ENCODE measurements at regions not wholly inside any gene's neighbourhood (a gene's known extent, or its start where the extent isn't known, plus 50 kb on each side); places are given as distances from the start of the nearest gene placed in this dataset.
A peak's percentile ranks its signal among the peaks of the same experiment; 100 is the strongest.

DNA sequence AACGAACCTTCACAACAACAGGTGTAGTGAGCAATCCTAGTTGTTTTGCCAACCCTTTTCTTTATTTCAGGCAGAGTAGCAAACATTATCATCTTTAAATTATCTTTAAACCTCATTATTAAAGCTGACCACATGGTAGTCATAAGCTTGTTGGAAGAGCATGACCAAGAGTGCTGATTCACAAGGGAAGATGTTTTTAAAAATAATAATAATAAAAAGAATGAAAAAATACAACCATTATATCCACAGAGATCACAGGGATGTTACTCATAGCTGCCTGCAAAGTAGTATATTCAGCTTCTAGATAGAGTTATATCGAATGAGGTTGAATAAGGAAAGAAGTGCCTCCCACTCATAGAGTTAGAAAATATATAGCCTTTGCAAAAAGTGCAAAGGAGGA, 101.0 kb upstream of the FLRT2 start:
- no peak overlapping the region for H3K4me2 ChIP-seq
- no peak overlapping the region for H3K27ac ChIP-seq
- WGBS (ENCODE audit: missing lambda C conversion rate): 27% methylated on average over 2 of the region's 2 CpGs
- TF ChIP-seq, protein P1, sequence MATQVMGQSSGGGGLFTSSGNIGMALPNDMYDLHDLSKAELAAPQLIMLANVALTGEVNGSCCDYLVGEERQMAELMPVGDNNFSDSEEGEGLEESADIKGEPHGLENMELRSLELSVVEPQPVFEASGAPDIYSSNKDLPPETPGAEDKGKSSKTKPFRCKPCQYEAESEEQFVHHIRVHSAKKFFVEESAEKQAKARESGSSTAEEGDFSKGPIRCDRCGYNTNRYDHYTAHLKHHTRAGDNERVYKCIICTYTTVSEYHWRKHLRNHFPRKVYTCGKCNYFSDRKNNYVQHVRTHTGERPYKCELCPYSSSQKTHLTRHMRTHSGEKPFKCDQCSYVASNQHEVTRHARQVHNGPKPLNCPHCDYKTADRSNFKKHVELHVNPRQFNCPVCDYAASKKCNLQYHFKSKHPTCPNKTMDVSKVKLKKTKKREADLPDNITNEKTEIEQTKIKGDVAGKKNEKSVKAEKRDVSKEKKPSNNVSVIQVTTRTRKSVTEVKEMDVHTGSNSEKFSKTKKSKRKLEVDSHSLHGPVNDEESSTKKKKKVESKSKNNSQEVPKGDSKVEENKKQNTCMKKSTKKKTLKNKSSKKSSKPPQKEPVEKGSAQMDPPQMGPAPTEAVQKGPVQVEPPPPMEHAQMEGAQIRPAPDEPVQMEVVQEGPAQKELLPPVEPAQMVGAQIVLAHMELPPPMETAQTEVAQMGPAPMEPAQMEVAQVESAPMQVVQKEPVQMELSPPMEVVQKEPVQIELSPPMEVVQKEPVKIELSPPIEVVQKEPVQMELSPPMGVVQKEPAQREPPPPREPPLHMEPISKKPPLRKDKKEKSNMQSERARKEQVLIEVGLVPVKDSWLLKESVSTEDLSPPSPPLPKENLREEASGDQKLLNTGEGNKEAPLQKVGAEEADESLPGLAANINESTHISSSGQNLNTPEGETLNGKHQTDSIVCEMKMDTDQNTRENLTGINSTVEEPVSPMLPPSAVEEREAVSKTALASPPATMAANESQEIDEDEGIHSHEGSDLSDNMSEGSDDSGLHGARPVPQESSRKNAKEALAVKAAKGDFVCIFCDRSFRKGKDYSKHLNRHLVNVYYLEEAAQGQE (IDR thresholded peaks at IDR 0.05): no peak
- TF ChIP-seq, protein P2, sequence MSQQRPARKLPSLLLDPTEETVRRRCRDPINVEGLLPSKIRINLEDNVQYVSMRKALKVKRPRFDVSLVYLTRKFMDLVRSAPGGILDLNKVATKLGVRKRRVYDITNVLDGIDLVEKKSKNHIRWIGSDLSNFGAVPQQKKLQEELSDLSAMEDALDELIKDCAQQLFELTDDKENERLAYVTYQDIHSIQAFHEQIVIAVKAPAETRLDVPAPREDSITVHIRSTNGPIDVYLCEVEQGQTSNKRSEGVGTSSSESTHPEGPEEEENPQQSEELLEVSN (IDR thresholded peaks at IDR 0.05; ENCODE audit: borderline replicate concordance, low read depth): no peak
- no peak for TF ChIP-seq CBX8 (IDR thresholded peaks at IDR 0.05)
- no peak for TF ChIP-seq TFCP2L1 (CRISPR knock-in tag; IDR thresholded peaks at IDR 0.05)
- FAIRE-seq: no peak
- H3K4me3 ChIP-seq: no peak overlapping the region
- no peak for DNase-seq (ENCODE audit: low read depth in 1 of 2, low spot score in 1 of 2)
- no peaks in the 10 kb centered on the region for H3K9me3 ChIP-seq
- no peak for ATAC-seq
- no peaks in the 10 kb centered on the region for H3K4me1 ChIP-seq
- POLR2A ChIA-PET: no interaction called here
- CTCF ChIA-PET: no interaction called here

DNA sequence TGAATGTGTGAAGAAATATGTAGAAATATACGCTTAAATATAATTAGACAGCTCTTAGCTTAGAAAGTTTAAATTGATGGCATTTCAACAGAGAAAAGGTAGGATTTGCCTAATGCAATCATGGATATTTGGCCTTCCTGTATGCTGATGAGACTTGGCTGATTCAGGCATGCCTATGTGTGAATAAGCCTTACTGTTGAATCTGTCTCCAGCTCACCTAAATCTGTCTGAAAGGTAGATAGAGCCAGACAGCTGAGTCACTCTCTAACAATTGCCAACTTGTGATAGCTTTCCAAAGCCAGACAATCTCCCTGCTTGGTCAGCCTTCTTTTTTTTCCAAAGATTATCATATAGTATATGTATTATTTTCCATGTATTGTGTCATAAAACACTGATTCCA, 92.8 kb upstream of the FLRT2 start:
- peak overlapping the region; percentile 21 for H3K4me2 ChIP-seq
- POLR2A ChIA-PET: no interaction called here
- FAIRE-seq (peak; percentile 54), ATAC-seq (peak; percentile 92 to 99), DNase-seq (ENCODE audit: low read depth in 1 of 2, low spot score in 1 of 2) (peak; percentile 41 to 88)
- H3K27ac ChIP-seq: peak overlapping the region; percentile 77 to 81
- peaks cover 51% of the 10 kb centered on the region for H3K4me1 ChIP-seq
- H3K4me3 ChIP-seq: no peak overlapping the region
- H3K9me3 ChIP-seq: 0 out of 3 replicates have a peak, but pooled peaks cover 6% of the 10 kb centered on the region
- 44% methylated on average over 1 of the region's 1 CpG for WGBS (ENCODE audit: missing lambda C conversion rate)
- CTCF ChIA-PET: interaction anchor here (1.0 to 6.6 kb wide), 3 partner anchors 11 to 92 kb away, joined by 3 to 30 read pairs (median 7); partner anchors contain the start of gene FLRT2
- TF ChIP-seq, protein P3, sequence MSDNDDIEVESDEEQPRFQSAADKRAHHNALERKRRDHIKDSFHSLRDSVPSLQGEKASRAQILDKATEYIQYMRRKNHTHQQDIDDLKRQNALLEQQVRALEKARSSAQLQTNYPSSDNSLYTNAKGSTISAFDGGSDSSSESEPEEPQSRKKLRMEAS (IDR thresholded peaks at IDR 0.05): peak; percentile 66
- TF ChIP-seq MAFK (IDR thresholded peaks at IDR 0.05; ENCODE audit: partially characterized antibody) (peak; percentile 89), EP300 (IDR thresholded peaks at IDR 0.05) (peak; percentile 37 to 48; a peak in 2 of 5 replicates), JUNB (IDR thresholded peaks at IDR 0.05) (peak; percentile 78), RCOR1 (IDR thresholded peaks at IDR 0.05; ENCODE audit: low read depth, low read length) (no peak), RAD21 (conservative IDR thresholded peaks at IDR 0.05 in 1 of 2, IDR thresholded peaks at IDR 0.05 in 1 of 2) (peak; percentile 13 to 20; a peak in 2 of 5 replicates), POLR2AphosphoS2 (conservative IDR thresholded peaks at IDR 0.05; ENCODE audit: low read length) (no peak), CEBPB (IDR thresholded peaks at IDR 0.05) (peak in 1 of 2 experiments; percentile 80; a peak in 2 of 4 replicates), JUN (IDR thresholded peaks at IDR 0.05) (peak in 1 of 2 experiments; percentile 46; a peak in 2 of 5 replicates), SMC3 (IDR thresholded peaks at IDR 0.05) (0 out of 3 replicates have a peak, but pooled peaks have one; percentile 8), GATA3 (IDR thresholded peaks at IDR 0.05; ENCODE audit: borderline replicate concordance) (peak; percentile 82; the same call in 1 of the 2 replicates), FOSL2 (IDR thresholded peaks at IDR 0.05) (peak; percentile 68), FOSL2 (CRISPR knock-in tag; IDR thresholded peaks at IDR 0.05) (peak; percentile 90)
- TF ChIP-seq, protein P4, sequence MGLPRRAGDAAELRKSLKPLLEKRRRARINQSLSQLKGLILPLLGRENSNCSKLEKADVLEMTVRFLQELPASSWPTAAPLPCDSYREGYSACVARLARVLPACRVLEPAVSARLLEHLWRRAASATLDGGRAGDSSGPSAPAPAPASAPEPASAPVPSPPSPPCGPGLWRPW (IDR thresholded peaks at IDR 0.05): no peak
- TF ChIP-seq, protein P5, sequence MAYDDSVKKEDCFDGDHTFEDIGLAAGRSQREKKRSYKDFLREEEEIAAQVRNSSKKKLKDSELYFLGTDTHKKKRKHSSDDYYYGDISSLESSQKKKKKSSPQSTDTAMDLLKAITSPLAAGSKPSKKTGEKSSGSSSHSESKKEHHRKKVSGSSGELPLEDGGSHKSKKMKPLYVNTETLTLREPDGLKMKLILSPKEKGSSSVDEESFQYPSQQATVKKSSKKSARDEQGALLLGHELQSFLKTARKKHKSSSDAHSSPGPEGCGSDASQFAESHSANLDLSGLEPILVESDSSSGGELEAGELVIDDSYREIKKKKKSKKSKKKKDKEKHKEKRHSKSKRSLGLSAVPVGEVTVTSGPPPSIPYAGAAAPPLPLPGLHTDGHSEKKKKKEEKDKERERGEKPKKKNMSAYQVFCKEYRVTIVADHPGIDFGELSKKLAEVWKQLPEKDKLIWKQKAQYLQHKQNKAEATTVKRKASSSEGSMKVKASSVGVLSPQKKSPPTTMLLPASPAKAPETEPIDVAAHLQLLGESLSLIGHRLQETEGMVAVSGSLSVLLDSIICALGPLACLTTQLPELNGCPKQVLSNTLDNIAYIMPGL (CRISPR knock-in tag; IDR thresholded peaks at IDR 0.05; ENCODE audit: borderline replicate concordance): no peak
